ENCODE measurements at regions not wholly inside any gene's neighbourhood (a gene's known extent, or its start where the extent isn't known, plus 50 kb on each side); places are given as distances from the start of the nearest gene placed in this dataset.
"Not testable (repeated sequence)": the region's sequence is repeated elsewhere in the genome, so short reads cannot be mapped to it uniquely, and the experiment has no call there.

- no peak for DNase-seq
Observed at GRCh38 chr9:79481846-79482477, 89.8 kb upstream of the TLE4 start.

- DNase-seq = no peak
Observed at GRCh38 chr9:79485258-79485657, 86.5 kb upstream of the TLE4 start.

- DNase-seq = no peak
Observed at GRCh38 chr9:79489261-79490000, 82.3 kb upstream of the TLE4 start.

GRCh38 chr9:79490657-79491248, 81.0 kb upstream of the TLE4 start:
- DNase-seq = no peak

- no peak for DNase-seq
Observed at GRCh38 chr9:79492092-79493009, 79.4 kb upstream of the TLE4 start.

- not testable (repeated sequence) for DNase-seq
Observed at GRCh38 chr9:79500196-79500864, 71.4 kb upstream of the TLE4 start.

- no peak for DNase-seq
Observed at GRCh38 chr9:79501546-79501945, 70.2 kb upstream of the TLE4 start.

GRCh38 chr9:79507801-79508200, 64.0 kb upstream of the TLE4 start:
- no peak for DNase-seq

GRCh38 chr9:79512251-79512650, 59.5 kb upstream of the TLE4 start:
- no peak for DNase-seq
